ENCODE measurements at regions not wholly inside any gene's neighbourhood (a gene's known extent, or its start where the extent isn't known, plus 50 kb on each side); places are given as distances from the start of the nearest gene placed in this dataset.

DNA sequence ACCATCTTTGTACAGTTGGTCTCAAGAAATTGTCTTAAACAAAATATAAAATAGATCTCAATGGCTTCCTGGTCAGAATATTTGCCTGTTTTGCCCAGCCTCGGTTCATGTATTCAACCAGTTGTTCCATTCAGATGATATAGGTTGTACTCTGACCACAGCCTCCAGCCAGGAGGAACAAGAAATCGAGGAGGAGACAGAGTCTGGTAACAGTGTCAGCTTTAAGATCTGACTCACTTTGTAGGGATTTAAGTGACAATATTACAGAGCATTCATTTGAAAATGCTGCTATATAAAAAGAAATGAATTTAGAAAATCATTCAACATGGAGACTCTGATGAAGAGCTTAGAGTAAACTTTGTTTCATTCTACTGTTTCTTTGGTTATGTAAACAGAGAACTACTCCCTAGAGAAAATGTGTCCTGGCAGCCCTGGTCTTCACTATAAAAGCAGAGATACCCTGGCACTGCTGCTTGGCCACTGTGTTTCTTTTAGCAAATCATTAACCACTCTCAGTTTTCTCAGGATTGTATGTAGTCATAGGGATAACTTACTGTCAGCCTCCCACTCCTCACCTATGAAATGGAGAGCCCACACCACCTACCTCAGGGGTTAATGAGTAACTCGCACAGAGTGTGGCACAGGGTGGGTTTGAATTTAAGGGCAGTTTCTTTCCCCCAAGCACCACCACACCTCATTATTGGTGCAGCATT lies 53.5 kb downstream of the PAGE2 start:
- no peak overlapping the region for H3K4me3 ChIP-seq (ENCODE audit: low read depth, low read length)
- TF ChIP-seq, protein P1, sequence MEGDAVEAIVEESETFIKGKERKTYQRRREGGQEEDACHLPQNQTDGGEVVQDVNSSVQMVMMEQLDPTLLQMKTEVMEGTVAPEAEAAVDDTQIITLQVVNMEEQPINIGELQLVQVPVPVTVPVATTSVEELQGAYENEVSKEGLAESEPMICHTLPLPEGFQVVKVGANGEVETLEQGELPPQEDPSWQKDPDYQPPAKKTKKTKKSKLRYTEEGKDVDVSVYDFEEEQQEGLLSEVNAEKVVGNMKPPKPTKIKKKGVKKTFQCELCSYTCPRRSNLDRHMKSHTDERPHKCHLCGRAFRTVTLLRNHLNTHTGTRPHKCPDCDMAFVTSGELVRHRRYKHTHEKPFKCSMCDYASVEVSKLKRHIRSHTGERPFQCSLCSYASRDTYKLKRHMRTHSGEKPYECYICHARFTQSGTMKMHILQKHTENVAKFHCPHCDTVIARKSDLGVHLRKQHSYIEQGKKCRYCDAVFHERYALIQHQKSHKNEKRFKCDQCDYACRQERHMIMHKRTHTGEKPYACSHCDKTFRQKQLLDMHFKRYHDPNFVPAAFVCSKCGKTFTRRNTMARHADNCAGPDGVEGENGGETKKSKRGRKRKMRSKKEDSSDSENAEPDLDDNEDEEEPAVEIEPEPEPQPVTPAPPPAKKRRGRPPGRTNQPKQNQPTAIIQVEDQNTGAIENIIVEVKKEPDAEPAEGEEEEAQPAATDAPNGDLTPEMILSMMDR (IDR thresholded peaks at IDR 0.05; ENCODE audit: borderline replicate concordance, insufficient read depth, low read depth, low read length) = no peak

DNA sequence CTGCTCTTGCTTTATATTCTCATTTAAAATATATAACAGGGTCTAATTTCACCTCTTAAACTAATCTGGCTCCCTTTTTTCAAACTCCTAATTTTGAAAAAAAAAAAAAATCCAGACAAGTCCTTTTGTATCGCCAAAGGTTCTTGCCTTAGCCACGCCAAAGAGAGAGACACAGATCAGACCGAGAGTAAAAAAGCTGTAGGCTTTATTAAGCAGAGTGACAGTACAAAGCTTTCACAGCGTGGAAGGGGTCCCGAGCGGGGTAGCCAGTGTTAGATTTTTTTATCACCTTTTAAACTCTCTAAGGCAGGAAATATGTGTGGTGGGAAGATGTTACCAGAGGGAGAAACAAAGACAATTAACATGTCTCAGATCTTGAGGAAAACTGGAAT lies 54.1 kb downstream of the PAGE2 start:
- TF ChIP-seq, protein P1 (IDR thresholded peaks at IDR 0.05; ENCODE audit: borderline replicate concordance, insufficient read depth, low read depth, low read length) = no peak
- H3K4me3 ChIP-seq (ENCODE audit: low read depth, low read length) = no peak overlapping the region

DNA sequence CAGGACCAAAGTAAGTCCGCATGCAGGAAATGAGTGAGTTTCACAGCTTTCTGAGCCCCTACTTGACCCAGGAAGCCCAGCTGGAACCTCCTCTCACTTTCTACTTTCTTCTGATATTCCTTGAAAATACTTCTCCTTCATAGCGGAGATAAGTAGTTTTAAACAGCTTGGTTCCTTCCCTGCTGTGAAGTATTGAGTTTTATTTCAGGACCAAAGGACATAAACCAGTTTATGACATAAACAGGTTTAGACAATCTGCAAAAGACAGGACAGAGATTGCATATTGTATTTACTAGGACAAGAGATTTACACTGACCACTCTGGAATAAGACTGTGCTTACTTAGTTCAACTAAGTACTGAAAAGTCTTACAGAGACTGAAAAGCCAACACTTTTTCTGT lies 54.8 kb downstream of the PAGE2 start:
- H3K4me3 ChIP-seq (ENCODE audit: low read depth, low read length) = no peak overlapping the region
- TF ChIP-seq, protein P1 (IDR thresholded peaks at IDR 0.05; ENCODE audit: borderline replicate concordance, insufficient read depth, low read depth, low read length) = no peak

DNA sequence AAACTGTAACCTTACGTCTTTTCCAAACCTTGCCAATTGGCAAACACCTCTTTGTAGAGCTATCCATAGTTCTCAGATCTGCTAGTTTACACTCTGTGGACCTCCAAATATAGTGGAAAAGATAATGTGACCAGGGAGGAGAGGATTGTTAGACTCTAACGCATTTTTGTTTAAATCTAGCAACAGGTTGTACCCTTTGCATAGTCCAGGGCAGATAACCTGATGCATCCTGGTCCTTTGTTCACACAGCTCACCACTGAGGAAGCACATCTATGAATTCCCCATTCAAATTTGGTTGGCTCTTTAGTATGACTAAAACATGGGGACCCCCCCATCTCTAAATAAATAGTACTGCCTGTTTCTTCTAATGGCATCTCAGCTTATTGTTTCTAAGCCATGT lies 55.9 kb downstream of the PAGE2 start:
- TF ChIP-seq, protein P1 (IDR thresholded peaks at IDR 0.05; ENCODE audit: borderline replicate concordance, insufficient read depth, low read depth, low read length) = no peak
- H3K4me3 ChIP-seq (ENCODE audit: low read depth, low read length) = no peak overlapping the region

DNA sequence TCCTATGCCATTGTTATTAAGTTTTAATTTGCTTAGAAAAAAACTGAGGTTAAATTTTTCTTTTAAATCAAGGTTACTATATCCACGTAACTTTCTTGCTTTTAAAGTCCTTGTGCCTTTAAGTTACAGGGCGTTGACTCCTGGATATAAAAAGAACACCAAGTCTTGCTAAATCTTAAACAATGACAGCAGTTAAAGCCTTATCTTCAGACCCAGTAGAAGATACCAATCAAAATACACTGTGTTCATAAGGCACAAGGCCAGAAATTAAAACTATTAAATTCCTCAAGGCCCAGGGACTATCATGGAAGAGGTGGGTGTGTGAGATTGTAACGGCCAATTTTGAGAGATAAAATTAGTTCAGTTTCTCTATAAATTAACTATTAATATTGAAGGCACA lies 60.4 kb downstream of the PAGE2 start:
- H3K4me3 ChIP-seq (ENCODE audit: low read depth, low read length) = no peak overlapping the region
- TF ChIP-seq, protein P1 (IDR thresholded peaks at IDR 0.05; ENCODE audit: borderline replicate concordance, insufficient read depth, low read depth, low read length) = no peak

DNA sequence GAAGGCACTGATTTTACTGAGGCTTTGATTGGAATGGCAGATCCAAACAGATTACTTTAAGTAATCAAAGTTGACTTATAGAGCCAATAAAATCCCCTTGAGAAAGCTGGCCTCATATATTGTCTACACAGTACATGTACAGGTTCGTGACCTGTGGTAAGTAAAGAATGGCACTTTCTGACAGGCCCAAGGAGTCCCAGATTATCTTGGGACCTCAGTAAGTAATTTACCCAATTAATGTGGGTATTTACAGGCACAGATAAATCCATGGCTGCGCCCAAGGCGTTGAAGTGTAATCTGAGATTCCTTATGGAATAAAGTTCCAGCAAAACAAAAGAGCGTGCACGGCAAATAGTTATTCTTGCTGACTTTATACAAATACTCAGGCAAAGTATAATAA lies 62.4 kb downstream of the PAGE2 start:
- TF ChIP-seq, protein P1 (IDR thresholded peaks at IDR 0.05; ENCODE audit: borderline replicate concordance, insufficient read depth, low read depth, low read length) = no peak

DNA sequence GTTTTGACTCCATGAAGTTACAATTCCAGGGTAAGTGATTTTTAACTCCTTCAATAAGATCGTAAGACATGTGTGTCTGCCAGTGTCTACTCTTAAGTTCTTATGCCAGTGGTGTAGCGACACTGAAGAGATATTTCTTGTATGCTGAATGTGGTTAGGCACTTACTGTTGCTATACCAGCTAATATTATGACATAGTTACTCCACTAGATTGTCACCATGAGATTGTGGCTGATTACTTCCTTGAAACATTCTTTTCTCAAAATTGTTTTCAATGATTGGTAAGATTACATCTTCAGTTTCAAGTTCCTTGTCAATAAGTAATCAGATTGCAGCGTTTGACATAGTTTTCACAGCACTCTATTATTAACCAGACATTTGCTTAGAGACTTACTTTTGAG lies 60.6 kb upstream of the PAGE5 start:
- TF ChIP-seq, protein P1 (IDR thresholded peaks at IDR 0.05; ENCODE audit: borderline replicate concordance, insufficient read depth, low read depth, low read length) = no peak
- H3K4me3 ChIP-seq (ENCODE audit: low read depth, low read length) = no peak overlapping the region

More for the DNA sequence above, 62.4 kb downstream of the PAGE2 start:
- H3K4me3 ChIP-seq (ENCODE audit: low read depth, low read length) = no peak overlapping the region

All from GM12875 (cell line).